Suppressor macrophage treated with lipopolysaccharide for 1 hour (primary cell): ENCODE measurements at regions not wholly inside any gene's neighbourhood (a gene's known extent, or its start where the extent isn't known, plus 50 kb on each side); places are given as distances from the start of the nearest gene placed in this dataset.

Experiments used
- DNase-seq, 3 donors: peaks; one replicate each; pipeline ENCODE4 v3.0.0-alpha.2; 2020 to 2022

DNA sequence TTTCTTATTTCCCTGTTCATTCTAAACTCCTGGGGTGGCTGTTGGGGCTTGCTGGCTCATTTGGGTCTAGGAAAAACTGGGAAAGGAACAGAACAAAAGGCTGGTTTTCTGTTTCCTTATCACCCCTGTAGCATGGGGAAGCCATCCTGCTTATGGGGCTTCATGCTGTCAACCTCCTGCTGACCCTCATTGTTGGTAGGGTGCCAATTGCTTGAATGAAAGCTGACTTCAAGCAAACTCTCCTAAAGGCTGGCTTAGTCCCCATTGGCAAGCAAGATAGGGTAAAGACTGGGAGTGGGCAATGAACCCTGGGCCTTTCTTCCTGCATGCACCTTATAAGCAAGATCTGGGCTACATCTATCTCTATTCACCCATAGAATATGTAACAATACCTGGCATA lies 511.6 kb downstream of the DMAC1 start:
- DNase-seq: no peak

DNA sequence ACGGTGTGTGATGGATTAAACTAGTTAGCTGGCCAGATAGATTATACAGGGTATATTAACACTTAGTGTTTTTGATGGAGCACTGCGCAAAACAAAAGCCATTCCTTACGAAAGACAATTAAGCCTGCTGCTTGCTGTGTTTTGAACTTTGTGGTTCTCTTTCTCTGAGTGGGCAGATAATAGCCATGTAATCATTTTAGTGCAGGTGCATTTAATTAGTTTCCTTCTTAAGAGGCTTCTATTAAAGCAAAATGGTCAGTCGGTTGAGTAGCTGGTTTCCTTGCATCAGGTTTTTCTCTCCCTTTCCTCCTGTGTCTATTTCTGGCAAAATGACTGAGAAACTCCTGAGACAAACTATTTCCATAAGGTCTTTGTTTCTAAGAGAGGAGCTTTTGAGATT lies 512.5 kb downstream of the DMAC1 start:
- no peak for DNase-seq

DNA sequence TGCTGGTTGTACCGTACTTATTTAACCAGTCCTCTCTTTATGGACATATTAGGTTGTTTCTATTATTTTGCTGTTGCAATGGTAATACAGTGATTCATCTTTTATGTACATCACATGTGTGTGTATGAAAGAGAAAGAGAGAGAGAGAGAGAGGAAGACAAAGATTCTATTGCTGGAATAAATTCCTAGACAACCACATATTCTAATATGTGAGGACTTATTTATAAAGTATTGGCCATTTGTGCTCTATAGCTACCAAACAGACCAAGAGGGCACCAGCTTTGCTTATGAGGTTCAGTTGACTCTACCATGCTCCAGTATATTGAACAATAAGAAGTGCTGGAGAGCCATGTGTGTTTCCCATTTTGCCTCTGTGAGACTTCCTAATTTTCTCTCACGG lies 513.5 kb downstream of the DMAC1 start:
- no peak for DNase-seq

DNA sequence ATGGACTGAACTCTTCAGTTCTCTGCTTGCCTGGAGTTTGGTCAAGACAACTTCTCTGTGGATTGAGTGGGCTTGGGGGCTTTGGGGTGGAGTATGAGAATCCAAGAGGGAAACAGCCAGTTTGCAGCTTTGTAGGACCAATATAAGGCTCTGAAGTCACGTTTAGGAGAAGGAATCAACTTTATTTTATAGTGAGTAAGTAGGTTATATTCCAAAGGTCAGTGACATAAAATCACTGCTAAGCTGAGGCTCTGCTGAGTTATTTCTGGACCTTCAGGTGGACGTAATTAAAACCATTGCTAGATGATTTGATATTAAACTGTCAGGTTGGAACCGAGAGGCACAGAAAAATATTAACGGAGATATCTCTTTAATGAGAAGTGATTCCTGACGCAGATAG lies 514.4 kb downstream of the DMAC1 start:
- no peak for DNase-seq

DNA sequence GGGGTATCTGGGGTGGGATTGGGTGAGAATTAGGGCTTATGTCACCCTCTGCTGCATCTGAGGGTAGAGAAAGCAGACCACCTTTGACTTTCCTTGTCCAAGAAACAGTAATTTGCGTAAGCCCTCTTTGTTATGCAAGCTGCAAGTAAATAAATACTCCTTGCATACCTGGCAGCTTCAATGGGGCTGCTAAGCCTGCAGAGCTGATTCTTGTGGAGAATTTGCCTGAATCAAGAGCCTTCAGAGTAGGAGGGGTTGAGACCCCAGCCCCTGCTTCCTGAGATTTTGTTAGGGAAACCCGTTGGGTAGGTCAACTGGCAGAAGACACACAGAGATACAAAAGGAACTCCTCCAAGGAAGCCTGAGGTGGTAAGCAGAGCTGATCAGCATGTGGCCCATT lies 515.1 kb downstream of the DMAC1 start:
- DNase-seq: no peak

DNA sequence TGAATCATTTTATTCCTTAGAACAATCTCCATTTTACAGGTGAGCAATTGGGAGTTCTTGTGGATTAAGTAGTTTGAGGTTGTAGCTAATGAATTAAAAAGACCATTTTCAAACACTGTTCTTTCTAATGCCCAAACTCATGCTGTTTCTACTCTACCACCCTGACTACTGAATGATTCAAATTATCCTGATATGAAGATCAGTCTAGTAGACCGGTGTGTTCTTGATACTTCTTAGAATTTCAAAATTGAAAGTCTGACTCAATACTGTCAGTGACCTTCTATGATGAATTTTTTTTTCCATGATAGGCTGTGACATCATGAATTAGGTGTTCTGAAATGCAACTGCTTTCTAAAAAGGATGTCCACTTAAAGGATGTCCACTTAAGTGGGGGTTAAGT lies 515.5 kb downstream of the DMAC1 start:
- DNase-seq: no peak

DNA sequence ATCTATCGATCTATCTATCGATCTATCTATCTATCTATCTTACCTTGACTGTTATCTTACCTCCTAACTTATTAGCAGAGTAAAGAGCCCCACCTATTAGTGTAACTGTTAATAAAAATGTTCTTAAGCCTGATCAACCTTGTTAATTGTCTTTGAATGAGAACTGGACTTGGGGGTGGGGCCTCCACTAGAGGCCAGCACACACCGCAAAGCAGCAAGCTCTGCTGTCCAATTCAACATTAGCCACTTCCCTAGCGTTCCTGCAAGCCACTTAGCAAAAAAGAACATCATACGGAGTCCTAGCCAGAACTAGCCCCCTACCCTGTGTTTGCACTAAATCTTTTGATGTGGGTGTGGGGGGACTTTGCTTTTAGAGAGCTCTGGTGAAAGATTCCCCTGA lies 515.8 kb downstream of the KDM4C start:
- DNase-seq: no peak

DNA sequence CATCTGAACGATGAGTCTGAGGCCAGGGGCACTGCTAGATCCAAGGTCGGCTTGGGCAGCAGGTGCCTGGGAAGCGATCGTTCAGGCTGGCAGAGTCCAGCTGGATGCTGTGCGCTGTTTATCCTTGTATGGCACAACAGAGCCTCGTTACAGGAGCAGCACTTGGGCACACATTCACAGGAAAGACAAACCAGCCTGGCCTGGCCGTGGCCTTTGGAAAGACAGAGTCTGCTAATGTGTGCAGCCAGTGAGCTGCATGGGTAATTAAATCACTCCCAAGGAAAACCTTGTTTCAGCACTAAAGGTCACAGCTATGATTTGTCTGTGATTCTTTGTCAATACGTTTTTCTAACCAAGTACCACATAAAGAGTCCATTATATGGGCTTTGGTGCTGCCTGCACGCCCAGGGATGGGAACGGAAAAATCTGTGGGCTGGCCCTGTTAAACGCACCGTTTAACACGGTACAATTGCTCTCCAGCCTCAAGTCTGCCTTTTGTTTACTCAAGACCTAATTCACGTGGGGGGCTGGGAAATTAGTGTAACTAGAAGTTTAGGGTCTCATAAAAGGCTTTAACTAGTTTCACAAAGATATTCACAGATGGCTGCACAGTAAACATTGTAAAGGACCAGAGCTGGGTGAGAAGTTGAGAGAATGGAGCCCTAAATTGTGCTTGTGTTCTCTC lies 509.3 kb downstream of the KDM4C start:
- no peak for DNase-seq

DNA sequence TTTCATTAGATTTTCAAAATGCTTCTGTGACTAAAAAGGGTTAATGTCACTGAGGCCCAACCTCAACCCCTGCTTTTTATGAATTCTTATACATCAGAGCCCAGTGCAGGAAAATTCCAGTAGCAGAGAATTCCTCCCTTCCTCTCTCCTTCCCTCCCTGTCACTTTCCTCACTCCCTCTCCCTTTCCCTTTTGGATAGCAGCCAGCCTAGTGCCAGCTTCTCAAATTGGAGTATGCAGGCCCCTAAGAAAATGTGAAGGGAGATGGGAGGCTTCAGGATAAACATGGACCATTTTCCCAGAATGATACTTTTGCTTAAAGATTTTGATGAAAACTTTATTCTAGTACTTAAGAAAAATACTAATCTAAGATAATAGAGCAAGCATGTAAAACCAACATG lies 507.4 kb downstream of the KDM4C start:
- no peak for DNase-seq

DNA sequence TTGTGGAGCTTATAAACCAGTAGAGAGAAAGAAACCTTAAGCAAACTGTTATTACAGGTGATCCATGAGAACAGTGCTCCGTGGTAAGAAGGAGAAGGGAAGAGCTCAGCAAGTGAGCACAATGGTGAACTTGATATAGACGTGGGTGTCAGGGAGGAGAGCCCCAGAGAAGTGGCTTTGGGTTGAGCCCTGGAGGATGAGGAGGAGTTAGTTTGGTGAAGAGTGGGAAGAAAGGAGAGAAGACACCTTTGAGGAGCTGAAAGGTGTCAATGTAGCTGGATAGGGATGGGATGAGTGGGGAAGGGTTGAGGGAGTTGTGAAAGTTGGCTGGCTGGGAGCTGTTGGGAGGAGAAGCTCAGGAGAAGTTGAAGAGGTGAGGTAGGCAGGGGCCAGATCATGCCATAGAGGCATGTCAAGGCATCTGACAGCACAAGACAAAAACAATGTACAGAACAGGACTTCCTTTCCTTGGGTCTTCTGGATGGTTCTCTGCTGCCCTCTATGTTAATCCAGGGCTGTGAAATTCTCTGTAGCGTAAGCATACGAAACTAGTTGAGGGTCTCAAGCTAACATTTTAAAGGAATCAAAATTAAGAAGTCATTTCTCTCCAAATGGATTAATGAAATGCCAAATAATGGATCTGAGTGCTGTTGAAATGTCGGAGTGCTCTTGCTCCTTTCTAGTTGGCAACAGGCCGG lies 501.9 kb downstream of the KDM4C start:
- no peak for DNase-seq

DNA sequence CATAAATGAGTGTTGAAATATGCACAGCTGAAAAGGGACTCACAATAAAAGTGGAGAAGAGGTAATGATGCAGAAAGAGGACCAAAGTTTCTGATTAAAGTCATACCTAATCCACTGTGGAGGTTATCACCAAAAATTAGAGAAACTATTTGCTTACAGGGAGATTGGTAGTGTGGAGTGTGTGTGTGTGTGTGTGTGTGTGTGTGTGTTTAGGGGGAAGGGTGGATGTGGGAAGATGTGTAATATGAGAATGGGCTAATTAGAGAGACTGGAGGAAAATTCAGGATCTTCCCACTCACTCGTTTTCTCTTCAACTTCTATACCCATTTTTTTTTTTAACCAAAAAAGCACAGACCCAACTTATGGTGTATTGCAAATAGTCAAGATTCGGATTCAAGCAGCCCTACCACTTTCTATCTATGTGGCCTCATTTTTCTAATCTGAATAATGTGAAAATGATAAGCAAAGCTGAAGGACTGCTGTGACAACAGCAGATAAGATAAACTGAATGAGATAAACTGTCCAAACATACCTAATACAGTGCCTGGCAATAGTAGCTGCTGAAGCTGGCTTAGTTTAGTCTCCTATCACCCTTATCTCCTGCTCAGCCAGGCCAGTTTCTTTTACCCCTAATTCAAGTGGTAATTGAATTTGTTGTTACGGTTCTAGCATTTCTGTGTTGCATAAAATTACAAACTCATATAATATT lies 501.1 kb downstream of the KDM4C start:
- no peak for DNase-seq

DNA sequence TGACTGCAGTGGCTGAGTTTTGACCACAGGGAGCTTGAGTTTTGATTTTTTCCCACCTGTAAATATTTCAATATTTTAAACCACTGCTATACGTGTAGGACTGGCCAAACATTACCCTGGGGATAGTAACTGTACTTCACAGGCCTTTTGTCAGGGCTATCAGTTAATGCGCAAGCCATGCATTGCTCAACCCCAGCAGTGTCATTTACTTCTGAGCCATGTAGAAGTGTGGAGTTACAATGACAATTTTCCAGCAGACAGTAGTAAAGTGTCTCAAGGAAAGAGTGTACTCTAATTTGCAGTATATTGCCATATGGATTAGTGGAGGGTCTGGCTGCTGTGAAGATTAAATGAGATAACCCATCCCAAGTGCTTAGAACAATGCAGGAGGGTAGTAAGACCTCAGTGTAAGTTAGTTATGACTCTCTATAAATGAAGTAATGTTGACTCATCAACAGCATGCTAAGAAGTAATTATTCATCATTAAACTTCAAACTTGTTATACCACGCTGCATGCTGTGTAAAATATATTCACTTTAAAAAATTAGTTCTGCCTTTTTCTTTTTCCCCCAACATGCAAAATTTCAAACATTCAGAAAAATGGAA lies 489.2 kb downstream of the KDM4C start:
- peak in 1 of 3 donors; percentile 1 for DNase-seq

DNA sequence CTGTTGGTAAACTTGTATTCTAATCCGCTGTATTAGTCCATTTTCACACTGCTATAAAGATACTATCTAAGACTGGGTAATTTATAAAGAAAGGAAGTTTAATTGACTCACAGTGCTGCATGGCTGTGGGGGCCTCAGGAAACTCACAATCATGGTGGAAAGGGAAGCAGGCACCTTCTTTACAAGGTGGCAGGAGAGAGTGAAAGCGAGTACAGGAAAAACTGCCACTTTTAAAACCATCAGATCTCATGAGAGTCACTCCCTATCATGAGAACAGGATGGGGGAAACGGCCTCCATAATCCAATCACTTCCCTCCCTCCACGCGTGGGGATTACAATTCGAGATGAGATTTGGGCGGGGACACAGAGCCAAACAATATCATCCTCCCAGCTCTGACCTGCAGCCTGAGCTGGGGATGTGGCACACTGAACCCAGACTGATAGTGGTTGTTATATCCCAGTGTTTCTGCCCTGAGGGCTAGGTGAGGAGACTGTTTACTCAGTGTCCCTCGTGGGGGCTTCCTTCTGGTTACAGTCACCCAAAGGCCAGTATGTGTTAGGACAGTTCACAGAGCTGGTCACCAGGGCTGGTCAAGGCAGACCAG lies 488.3 kb downstream of the KDM4C start:
- DNase-seq: no peak

DNA sequence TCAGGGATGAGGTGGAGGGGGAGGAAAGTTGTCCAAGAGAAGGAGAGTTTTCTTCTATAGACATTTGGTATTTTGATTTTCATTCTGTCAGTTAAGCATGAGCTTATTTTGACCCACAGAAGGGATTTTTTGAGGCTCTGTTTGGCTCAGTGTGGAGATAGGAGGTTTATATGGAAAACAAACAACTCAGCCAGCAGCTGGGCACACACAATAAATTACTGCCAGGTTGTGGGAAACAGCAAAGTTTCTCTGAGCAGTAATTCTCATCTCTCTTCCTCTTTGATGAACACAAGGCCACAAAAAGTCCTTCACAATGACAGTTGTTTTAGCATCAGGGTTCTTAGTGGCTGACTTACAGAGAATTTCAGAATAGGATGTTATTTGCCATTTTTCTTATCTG lies 486.1 kb downstream of the KDM4C start:
- DNase-seq: no peak

DNA sequence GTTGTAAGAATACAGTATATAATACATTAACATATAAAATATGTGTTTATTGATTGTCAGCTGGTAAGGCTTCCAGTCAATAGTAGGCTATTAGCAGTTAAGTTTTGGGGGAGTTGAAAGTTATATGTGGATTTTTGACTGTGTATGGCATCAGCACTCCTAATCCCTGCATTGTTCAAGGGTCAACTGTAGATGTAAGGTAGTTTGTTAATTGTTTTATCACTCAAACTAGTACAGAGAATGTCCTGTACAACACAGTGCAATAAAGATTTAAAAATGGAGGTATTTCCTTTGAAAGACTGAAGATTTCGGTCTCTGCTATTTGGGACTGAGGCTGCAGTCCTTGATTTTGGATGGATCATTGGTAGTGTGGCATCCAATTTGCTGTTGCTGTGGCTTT lies 484.4 kb downstream of the KDM4C start:
- DNase-seq: no peak

DNA sequence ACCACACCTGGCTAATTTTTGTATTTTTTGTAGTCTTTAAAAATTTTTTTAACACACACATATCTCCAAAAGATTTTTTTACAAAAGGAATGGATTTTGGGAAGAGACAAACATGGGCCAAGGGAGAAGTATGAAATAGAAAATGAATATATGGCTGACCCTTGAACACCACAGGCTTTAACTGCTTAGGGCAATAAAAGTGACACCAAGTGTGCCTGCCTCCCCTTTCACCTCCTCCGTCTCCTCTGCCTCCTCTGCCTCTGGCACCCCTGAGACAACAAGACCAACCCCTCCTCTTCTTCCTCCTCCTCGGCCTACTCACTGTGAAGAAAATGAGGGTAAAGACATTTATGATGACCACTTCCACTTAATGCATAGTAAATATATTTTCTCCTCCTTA lies 483.9 kb downstream of the KDM4C start:
- no peak for DNase-seq

DNA sequence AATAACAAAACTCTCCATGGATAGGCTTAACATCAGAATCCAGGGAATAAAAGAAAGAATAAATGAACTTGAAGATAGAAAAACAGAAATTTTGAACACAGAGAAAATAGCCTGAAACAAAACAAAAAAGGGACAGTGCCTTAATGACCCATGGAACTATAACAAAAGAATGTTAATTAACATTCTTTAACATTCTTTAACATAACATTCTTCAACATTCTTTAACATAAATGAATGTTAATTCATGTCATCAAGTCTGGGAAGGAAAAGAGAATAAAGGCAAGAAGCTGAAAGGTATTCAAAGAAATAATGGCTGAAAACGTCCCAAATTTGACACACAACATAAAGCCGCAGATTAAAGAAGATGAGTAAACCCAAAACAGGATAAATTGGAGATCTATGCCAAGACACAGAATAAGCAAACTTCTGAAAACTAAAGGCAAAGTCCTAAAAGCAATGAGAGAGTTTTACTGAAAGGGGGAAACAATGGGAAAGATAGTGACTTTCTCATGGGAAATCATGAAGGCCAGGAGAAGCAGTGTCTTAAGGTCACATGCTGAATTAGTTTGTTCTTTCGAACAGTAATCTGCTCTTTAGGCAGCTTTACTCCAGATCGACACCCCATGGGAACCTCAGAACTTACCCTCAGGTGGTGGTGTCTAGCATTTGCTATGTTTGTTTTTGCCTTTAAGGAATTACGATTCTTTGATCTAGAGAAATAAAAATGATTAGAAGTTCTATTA lies 483.0 kb downstream of the KDM4C start:
- DNase-seq: no peak

DNA sequence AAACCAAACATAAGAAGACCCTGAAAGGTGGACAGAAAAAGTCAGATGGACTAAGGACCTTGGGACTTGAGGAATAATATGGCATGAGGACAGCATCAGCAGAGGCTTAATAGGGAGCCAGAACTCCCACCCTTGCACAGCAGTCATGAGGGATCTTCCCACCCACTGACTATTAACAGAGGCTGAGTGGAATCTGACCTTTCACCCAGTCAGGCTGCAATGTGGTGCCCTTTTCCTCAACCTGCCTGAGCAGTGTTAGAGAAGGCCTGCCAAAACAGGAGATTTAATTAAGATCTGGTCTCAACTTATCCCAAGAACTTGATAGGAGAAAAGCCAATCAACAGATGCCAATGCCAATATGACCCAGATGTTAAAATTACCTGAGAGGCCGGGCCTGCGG lies 481.9 kb downstream of the KDM4C start:
- peak in 1 of 3 donors; percentile 1 for DNase-seq

DNA sequence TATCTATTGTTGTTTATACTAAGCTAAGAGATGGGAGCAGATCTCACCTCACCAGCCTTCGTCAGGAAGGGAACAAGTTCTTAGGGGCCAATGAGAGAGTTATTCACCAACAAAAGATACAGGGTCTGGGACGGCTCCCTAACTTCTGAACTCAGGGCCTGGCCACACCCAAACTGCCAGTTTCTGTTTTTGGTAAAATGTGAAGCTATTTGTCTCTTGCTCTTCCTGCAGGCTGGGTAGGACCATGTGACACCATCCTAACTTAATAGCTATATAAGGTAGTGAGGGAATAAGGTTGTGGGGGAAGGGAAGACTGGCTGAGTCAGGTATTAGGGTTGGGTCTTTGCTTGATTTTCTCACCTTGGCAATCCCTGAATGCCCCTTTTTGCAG lies 480.5 kb downstream of the KDM4C start:
- no peak for DNase-seq

DNA sequence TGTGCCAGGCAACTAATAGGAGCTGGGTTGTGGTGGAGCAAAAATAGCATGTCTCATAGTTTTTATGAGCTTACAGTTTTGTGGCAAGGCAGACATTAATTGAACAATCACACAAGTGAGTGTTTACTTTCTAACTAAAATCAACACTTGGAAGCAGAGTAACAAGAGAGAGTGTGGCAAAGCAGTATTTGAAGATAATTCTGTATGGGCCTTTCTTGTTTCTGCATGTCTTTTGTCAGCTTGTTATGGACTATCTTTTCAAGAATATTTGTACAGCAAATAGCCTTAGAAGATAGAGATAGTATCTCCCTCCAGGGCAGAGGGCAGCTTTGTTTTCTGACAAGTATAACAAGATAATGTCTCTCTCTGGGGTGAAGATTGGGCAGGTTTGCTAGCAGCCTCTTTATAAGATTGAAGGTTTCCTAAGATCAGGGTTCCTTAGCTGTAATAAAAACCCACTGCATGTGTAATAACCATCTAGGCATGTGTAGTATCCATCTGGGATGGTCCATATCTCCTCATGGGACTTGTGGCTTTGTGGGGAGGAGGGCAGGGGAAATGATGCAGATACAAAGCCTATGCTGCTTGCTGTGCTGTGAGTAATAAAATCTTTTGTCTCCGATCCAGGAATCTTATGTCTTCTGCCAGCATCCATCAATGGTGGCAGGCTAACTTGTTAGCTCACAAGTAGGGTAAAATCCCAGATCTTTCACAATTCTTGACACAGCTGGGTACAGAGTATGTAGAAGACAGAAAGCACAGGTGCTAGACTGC lies 479.9 kb downstream of the KDM4C start:
- DNase-seq: no peak

DNA sequence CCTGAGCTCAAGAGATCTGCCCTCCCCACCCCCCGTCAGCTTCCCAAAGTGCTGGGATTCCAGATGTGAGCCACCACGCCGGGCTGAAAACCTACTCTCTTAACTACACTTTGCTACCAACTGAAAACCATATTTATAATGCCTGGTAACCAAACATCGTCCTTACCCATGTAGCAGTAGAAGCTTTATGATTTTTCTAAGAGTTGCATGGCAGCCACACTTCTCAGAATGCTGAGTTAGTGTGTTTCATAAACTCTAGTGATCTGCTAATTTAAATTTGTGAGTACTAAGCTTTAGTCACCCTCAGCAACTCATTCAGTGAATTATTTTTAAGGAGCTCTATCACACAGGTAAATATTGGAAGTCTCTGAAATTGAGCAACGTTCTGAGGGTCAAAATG lies 478.4 kb downstream of the KDM4C start:
- no peak for DNase-seq

DNA sequence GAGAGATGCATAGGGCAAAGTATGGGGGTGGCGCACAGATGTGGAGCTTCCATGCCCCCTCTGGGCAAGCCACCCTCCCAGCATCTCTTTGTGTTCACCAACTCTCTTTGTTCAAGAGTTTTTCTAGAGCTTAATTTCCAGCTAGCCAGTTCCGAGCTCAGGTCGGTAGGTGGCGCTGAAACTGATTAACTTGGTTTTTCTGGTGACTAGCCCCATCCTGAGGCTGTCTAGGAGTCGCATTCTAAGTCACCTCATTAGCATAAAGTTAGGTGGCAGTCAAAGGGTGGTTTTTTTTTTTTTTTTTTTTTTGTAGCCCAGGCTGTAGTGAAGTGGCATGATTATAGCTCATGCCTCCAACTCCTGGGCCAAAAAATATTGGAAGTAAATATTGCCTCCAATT lies 476.4 kb downstream of the KDM4C start:
- DNase-seq: peak; percentile 20 to 30 (median 23)
